ENCODE measurements at regions not wholly inside any gene's neighbourhood (a gene's known extent, or its start where the extent isn't known, plus 50 kb on each side); places are given as distances from the start of the nearest gene placed in this dataset.
A peak's percentile ranks its signal among the peaks of the same experiment; 100 is the strongest.

GRCh38 chr20:48404598-48404997 lies 423.2 kb downstream of the PREX1 start:
- no peak overlapping the region for H2AFZ ChIP-seq (ENCODE audit: low read length)
- H3K4me2 ChIP-seq (ENCODE audit: low read depth, low read length) = no peak overlapping the region
- no peak overlapping the region for H3K9ac ChIP-seq (ENCODE audit: insufficient read depth, low read depth, low read length)
- CTCF ChIA-PET (ENCODE audit: low intra/inter-chr PET ratio, low total read pairs) = no interaction called here
- no peaks in the 10 kb centered on the region; a peak in 2 of 5 replicates for H3K27me3 ChIP-seq (ENCODE audit: control insufficient read depth in 1 of 2, insufficient read depth in 2 of 2, low read length in 2 of 2)
- no peaks in the 10 kb centered on the region for H4K20me1 ChIP-seq (ENCODE audit: insufficient read depth, low read length)
- no peaks in the 10 kb centered on the region for H3K79me2 ChIP-seq (ENCODE audit: insufficient read depth, low read length)
- ATAC-seq = peak; percentile 53
- 47% methylated on average over 5 of the region's 5 CpGs for WGBS (ENCODE audit: low lambda C conversion rate)
- DNase-seq (ENCODE audit: low spot score) = peak; percentile 45
- peak; percentile 4; the same call in 1 of the 2 replicates for TF ChIP-seq SMC3 (IDR thresholded peaks at IDR 0.05; ENCODE audit: low read length)
- 0 out of 2 replicates have a peak, but pooled peaks have one; percentile 7 for TF ChIP-seq CTCF (CRISPR knock-in tag; IDR thresholded peaks at IDR 0.05)
- TF ChIP-seq FOSL2 (CRISPR knock-in tag; IDR thresholded peaks at IDR 0.05) = peak; percentile 52; the same call in 1 of the 2 replicates
- no peak for TF ChIP-seq ZNF597 (CRISPR knock-in tag; IDR thresholded peaks at IDR 0.05)
- TF ChIP-seq NCOA5 (CRISPR knock-in tag; IDR thresholded peaks at IDR 0.05) = no peak
- no peak for TF ChIP-seq TBX3 (IDR thresholded peaks at IDR 0.05; ENCODE audit: borderline replicate concordance)
- H3K4me3 ChIP-seq (replicated peaks in 1 of 3; ENCODE audit: insufficient read depth in 1 of 3, low read depth in 2 of 3, low read length in 3 of 3) = no peak overlapping the region
- no peak overlapping the region for H3K27ac ChIP-seq (ENCODE audit: extremely low read length, insufficient read depth, low read length)
- H3K36me3 ChIP-seq (replicated peaks in 1 of 2; ENCODE audit: control insufficient read depth in 1 of 2, insufficient read depth in 2 of 2, low read length in 2 of 2) = no peaks in the 10 kb centered on the region
- FAIRE-seq = no peak
- peaks cover 74% of the 10 kb centered on the region for H3K4me1 ChIP-seq (ENCODE audit: insufficient read depth, low read length)
- POLR2A ChIA-PET = interaction anchor here (1.3 to 1.8 kb wide), 2 partner anchors 10 to 32 kb away, joined by 3 to 6 read pairs; no protein-coding TSS in a partner anchor
- BruUV-seq (replicated peaks) = no TSS peak
- H3K9me3 ChIP-seq (ENCODE audit: low read length) = no peaks in the 10 kb centered on the region
- in situ Hi-C loops (cut with HindIII; ENCODE audit: extremely low pct_ligation_motif_present, low pct_unique_long_range_greater_than_20kb) (loop anchor here (25.0 kb wide), 1 partner anchor 208 kb away; no protein-coding TSS in a partner anchor), intact Hi-C loops (cut with micrococcal nuclease; ENCODE audit: unreplicated experiment) (no loop called here)
